BE2C (cell line): ENCODE measurements at regions not wholly inside any gene's neighbourhood (a gene's known extent, or its start where the extent isn't known, plus 50 kb on each side); places are given as distances from the start of the nearest gene placed in this dataset.
"Not testable (repeated sequence)": the region's sequence is repeated elsewhere in the genome, so short reads cannot be mapped to it uniquely, and the experiment has no call there.

Experiments used
- DNase-seq: peaks from one replicate; pipeline ENCODE4 v3.0.0-alpha.2; 2020
- H3K27me3 ChIP-seq: fragments of 250-450 bp; sonication (Bioruptor Pico); 2 replicates; pipeline ENCODE4 v1.5.1; 2020; ENCODE audit warnings: mild to moderate bottlenecking
- H3K36me3 ChIP-seq: fragments of 250-450 bp; sonication (Bioruptor Pico); 2 replicates; pipeline ENCODE4 v1.5.1; 2020; ENCODE audit warnings: mild to moderate bottlenecking
- H3K4me1 ChIP-seq: fragments of 250-450 bp; sonication (Bioruptor Pico); 2 replicates; pipeline ENCODE4 v1.5.1; 2020
- H3K4me3 ChIP-seq: 2 replicates; pipeline ENCODE4 v1.5.1; 2011; ENCODE audit warnings: low read depth, low read length
- H3K9me3 ChIP-seq: fragments of 250-450 bp; sonication (Bioruptor Pico); 2 replicates; pipeline ENCODE4 v1.5.1; 2020
- CTCF ChIP-seq: IDR thresholded peaks from 2 replicates; pipeline ENCODE4 v1.5.1; 2012; ENCODE audit warnings: mild to moderate bottlenecking, low read depth, low read length

- peaks cover 2% of the 10 kb centered on the region; the same call in 1 of the 2 replicates for H3K36me3 ChIP-seq
These were observed 66.3 kb upstream of the NUDT6 start for GRCh38 chr4:122988696-122989095.

DNA sequence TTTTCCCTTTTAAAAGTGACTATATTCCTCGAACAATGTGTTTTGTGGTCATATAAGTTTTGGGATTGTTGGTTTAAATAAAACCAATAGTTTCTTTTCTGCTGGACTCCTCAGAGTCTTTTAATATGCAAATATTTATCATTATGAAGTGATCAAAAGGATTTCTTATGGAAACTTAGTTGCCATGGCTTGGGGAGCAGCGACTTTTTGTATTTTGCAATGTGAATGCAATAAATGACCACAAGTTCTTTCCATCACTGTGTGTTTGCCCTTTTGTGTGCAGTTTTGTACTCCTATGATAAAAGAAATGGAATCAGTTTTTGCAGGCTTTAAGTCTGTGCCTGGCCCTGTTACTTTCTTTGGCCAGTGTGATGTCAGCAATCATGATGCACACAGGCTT is 68.5 kb upstream of the NUDT6 start:
- Histone ChIP-seq H3K4me1 (peaks cover 8% of the 10 kb centered on the region), H3K9me3 (no peaks in the 10 kb centered on the region), H3K36me3 (no peaks in the 10 kb centered on the region), H3K4me3 (no peak overlapping the region), H3K27me3 (no peaks in the 10 kb centered on the region)
- DNase-seq, result no peak
- no peak for TF ChIP-seq CTCF

More at GRCh38 chr4:122988696-122989095, 66.3 kb upstream of the NUDT6 start:
- H3K4me1 ChIP-seq, result no peaks in the 10 kb centered on the region
- H3K9me3 ChIP-seq, result no peaks in the 10 kb centered on the region
- no peak for TF ChIP-seq CTCF
- no peaks in the 10 kb centered on the region for H3K27me3 ChIP-seq
- no peak overlapping the region for H3K4me3 ChIP-seq
- no peak for DNase-seq

- no peaks in the 10 kb centered on the region for H3K27me3 ChIP-seq
- peaks cover 8% of the 10 kb centered on the region for H3K4me1 ChIP-seq
- H3K9me3 ChIP-seq, result no peaks in the 10 kb centered on the region
- DNase-seq, result no peak
- H3K4me3 ChIP-seq, result no peak overlapping the region
- TF ChIP-seq CTCF, result no peak
- no peaks in the 10 kb centered on the region for H3K36me3 ChIP-seq
These were observed 69.7 kb upstream of the NUDT6 start for GRCh38 chr4:122992057-122992456.

- Histone ChIP-seq H3K9me3 (no peaks in the 10 kb centered on the region), H3K4me1 (peaks cover 8% of the 10 kb centered on the region), H3K27me3 (no peaks in the 10 kb centered on the region), H3K4me3 (no peak overlapping the region), H3K36me3 (no peaks in the 10 kb centered on the region)
- TF ChIP-seq CTCF, result no peak
- DNase-seq, result no peak
These were observed 70.2 kb upstream of the NUDT6 start for GRCh38 chr4:122992641-122993040.

GRCh38 chr4:122996350-122996749 is 74.0 kb upstream of the NUDT6 start:
- TF ChIP-seq CTCF, result no peak
- peaks cover 8% of the 10 kb centered on the region for H3K4me1 ChIP-seq
- no peak overlapping the region for H3K4me3 ChIP-seq
- H3K36me3 ChIP-seq, result no peaks in the 10 kb centered on the region
- no peaks in the 10 kb centered on the region for H3K27me3 ChIP-seq
- no peak for DNase-seq
- no peaks in the 10 kb centered on the region for H3K9me3 ChIP-seq

DNA sequence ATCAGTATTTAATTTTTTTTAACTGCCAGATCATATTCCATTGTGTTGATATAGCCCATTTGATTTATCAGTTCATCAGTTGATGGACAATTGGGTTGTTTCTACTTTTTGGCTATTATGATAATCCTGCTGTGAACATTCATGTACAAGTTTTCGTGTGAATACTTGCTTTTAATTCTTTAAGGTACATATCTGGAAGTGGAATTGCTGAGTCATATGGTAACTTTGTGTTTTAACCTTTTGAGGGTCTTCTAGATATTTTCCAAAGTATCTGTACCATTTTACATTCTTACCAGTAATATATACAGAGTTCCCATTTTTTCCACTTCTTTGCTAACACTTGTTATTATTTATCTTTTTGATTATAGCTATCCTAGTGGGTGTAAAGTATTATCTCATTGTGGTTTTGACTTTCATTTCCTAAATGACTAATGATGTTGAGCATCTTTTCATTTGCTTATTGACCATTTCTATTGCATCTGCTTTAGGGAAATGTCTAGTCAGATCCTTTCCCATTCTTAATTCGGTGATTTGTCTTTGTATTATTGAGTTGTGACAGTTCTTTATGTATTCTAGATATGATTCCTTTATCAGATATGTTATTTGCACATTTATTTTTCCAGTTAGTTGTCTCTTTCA is 75.2 kb upstream of the NUDT6 start:
- Histone ChIP-seq H3K4me1 (peaks cover 8% of the 10 kb centered on the region), H3K36me3 (no peaks in the 10 kb centered on the region), H3K9me3 (no peaks in the 10 kb centered on the region), H3K27me3 (no peaks in the 10 kb centered on the region), H3K4me3 (no peak overlapping the region)
- DNase-seq, result no peak
- no peak for TF ChIP-seq CTCF

DNA sequence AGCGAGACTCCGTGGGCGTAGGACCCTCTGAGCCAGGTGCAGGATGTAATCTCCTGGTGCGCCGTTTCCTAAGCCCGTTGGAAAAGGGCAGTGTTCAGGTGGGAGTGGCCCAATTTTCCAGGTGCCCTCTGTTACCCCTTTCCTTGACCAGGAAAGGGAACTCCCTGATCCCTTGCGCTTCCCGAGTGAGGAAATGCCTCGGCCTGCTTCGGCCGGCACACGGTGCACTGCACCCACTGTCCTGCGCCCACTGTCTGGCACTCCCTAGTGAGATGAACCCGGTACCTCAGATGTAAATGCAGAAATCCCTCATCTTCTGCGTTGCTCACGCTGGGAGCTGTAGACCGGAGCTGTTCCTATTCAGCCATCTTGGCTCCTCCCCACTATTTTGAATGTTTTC is 81.7 kb upstream of the NUDT6 start:
- not testable (repeated sequence) for H3K36me3 ChIP-seq, H3K4me1 ChIP-seq, H3K4me3 ChIP-seq, H3K27me3 ChIP-seq, DNase-seq, H3K9me3 ChIP-seq

DNA sequence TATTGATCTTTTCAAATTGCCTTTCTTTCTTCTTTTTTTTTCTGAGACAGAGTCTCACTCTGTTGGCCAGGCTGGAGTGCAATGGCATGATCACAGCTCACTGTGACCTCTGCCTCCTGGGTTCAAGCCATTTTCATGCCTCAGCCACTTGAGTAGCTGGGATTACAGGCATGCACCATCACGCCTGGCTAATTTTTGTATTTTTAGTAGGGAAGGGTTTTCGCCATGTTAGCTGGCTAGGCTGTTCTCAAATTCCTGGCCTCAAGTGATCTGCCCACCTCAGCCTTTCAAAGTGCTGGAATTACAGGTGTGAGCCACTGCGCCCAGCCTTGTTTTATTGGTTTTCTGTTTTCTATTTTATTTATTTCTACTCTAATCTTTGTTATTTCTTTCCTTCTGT is 82.7 kb upstream of the NUDT6 start:
- not testable (repeated sequence) for H3K9me3 ChIP-seq, H3K4me1 ChIP-seq, H3K36me3 ChIP-seq, H3K27me3 ChIP-seq, DNase-seq, H3K4me3 ChIP-seq
